GM19397 (cell line): ENCODE measurements at regions not wholly inside any gene's neighbourhood (a gene's known extent, or its start where the extent isn't known, plus 50 kb on each side); places are given as distances from the start of the nearest gene placed in this dataset.
"Not testable (repeated sequence)": the region's sequence is repeated elsewhere in the genome, so short reads cannot be mapped to it uniquely, and the experiment has no call there.

Source experiments
- ATAC-seq: cut with Tn5 transposase; IDR thresholded peaks from one replicate; pipeline ENCODE4 v1.9.1; 2021; ENCODE audit warnings: mild to moderate bottlenecking, moderate library complexity; ENCODE audit not compliant: unreplicated experiment

DNA sequence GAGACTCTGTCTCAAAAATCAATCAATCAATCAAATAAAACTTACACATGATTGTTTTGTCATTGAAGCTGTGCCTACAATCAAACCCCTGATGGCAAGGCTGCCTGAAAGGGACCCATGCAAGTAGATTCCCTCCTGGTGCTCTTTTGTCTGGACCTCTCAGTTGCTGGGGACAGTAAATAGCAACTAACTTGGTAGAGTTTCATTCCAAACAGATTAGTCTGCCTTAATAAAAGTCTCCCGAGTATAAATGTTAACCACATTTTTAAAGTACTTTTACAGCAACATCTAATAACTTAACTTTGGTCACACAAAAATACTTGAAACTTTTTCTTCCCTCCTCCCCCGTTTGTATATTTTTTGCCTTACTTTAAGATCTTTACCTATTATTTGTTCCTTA, 105.5 kb downstream of the FEM1C start:
- ATAC-seq: no peak

GRCh38 chr5:115435778-115436712, 108.5 kb downstream of the FEM1C start:
- no peak for ATAC-seq

GRCh38 chr5:115435065-115435777, 109.4 kb downstream of the FEM1C start:
- ATAC-seq: no peak

- no peak for ATAC-seq
Measured at GRCh38 chr5:115433918-115434317, 110.7 kb downstream of the FEM1C start.

DNA sequence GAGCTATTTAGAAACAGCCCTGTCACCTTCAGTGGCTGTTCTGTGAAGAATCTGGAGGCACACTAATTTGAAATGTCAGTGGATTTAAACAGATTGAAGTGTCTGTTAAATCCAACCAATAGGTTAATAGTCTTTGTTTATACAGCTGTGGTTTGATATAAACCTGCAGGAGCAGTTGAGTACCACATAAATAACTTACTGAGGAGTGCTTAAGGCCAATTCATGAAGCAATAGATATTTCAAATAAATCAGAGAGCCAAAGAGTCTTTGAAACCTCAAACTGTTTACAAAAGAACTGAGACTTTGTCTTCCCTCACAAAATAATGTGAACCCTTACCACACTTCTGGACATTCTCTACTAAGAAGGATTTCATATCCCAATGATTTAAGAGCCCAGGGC, 111.9 kb downstream of the FEM1C start:
- ATAC-seq: no peak

GRCh38 chr5:115431116-115431515, 113.5 kb downstream of the FEM1C start:
- no peak for ATAC-seq

GRCh38 chr5:115430374-115430773, 114.2 kb downstream of the FEM1C start:
- ATAC-seq: no peak

DNA sequence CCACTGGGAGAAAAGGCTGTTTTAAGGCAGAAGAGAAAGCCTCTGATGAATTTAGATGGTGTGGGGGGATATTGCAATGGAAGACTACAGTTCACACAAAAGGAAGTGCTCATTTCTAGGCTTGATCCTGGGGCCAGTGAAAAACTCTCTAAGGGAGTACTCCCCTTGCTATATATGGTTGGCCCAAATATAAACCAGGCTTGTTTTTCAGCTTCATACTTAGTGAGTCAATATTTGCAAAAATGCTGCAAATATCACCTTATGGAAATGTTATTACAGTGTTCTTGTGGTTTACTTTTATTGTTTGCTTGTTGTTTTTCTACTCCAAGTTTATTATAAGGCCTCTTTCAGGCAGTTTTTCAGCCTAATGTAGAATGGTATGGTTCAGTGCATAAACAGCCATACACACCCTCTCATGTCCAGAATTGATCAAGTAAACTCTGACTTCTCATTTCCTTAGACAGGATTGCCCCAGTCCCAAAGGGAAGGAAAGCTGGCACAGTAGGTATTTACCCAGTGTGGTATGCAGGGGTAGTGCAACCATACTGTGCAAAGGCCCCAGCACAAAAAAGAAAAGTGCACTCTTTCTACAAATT, 115.1 kb downstream of the FEM1C start:
- ATAC-seq: no peak

GRCh38 chr5:115428676-115429075, 115.9 kb downstream of the FEM1C start:
- ATAC-seq: no peak

DNA sequence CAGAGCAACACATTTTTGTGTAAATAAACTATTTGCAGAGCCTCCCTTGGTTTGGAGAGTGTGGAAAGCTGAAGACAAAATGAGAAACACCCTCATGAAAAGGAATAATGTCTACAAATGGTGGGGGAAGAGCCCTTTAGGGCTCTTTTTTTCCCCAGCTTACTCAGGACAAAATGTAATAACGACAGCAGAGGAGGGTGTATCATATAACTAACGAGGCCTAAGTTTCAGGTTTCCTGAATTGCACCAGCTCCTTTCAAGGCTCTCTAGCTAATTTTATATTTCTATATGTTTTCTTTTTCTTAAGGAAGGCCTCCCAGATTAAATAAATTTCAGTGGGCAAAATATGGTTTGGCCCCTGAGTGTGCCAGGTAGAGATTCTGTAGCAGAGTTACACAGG, 116.3 kb downstream of the FEM1C start:
- ATAC-seq: no peak

- ATAC-seq: no peak
Measured at GRCh38 chr5:115424446-115424845, 120.1 kb downstream of the FEM1C start.

GRCh38 chr5:115424030-115424429, 120.5 kb downstream of the FEM1C start:
- ATAC-seq: no peak

DNA sequence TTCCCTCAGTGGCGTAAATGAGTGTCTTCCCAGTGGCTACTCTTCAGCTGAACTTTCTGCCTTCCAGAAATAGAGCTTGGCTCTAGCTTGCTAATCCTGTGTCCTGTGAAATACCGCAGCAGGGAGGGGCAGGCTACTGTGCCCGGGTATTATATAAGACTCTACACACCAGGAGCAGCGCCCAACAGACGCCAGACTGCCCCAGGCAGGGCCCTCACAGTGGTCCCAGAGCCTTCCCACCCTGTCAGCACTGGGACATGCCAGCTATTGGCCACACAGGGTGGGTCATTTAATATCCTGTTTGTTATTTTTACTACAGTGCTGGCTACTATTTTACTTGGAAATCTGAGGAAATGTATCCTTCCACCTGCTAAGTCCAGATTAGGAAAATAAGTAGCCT, 121.0 kb downstream of the FEM1C start:
- ATAC-seq: no peak

GRCh38 chr5:115423051-115423450, 121.5 kb downstream of the FEM1C start:
- no peak for ATAC-seq

GRCh38 chr5:115420812-115421211, 123.8 kb downstream of the FEM1C start:
- ATAC-seq: not testable (repeated sequence)

GRCh38 chr5:115419846-115420585, 123.6 kb upstream of the CCDC112 start:
- no peak for ATAC-seq

DNA sequence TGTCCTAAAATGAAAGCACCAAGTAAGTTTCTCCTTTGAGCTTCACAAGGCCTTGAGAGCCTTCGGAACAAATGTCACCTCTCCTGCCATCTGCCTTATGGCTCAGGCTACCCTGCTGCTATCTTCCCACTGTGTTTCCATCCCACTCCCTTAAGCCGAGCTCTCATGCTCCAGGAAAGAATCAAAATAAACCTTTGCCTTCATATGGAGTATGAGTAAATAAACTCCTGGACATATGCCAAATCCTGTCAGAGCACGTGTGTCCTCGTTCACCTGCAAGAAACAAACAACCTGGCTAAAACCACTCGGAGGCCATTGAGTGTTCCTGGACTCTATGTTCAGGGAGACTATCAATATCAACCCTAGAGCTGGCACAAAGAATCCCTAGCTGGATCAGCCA, 122.3 kb upstream of the CCDC112 start:
- ATAC-seq: no peak

DNA sequence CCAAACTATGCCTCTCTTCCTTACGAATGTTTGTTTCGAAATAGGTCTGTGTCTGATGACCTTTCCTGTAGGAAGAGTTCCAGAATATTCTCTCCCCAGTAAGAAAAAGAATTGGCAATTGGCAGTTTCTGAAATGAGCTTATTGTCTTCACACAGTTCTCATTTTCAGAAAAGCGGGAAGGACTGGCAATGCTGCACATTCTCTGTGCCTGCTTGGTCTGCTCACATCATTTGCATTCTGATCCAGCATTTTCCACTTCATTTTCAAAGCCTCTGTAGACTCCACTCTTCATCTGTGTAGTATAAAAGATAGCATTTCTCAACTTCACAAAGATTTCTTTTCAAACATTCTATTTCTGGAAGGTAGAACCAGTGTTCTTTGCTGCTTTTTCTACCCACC, 120.6 kb upstream of the CCDC112 start:
- no peak for ATAC-seq

- ATAC-seq: no peak
Measured at GRCh38 chr5:115415143-115415491, 118.7 kb upstream of the CCDC112 start.

DNA sequence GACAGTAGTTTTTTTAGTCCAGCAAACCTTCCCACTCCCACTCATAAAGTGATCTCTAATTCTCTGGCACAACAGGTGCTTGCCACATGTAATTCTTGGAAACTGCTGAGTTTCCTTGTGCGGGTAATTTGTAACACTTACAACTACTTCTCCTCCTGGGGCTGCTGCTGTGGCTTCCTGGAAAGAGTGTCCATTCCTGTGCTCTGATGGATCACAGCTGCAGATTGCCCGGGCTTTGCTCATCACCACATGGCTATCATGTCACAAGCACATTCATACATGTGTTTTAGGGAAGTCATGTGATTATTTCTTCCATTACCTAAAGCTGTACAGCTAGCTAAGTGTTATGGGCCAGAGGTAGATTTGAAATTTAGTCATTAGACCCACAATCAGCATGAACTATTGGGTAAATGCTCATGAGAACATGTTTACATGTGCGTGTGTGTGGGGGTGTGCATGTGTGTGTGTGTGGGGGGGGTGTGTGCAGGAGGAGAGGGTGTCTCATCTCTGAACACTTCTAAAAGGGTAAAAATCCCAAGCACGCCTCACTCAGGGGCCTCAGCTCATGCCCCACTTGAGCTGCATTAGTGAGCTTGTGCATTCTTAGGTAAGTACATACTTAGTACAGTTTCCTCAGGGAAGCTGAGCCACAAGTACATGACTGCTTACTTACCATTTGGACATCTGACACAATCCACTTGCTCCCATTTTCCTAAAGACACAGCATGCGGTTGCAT, 118.1 kb upstream of the CCDC112 start:
- no peak for ATAC-seq
